HG03159 (cell line): ENCODE measurements at regions not wholly inside any gene's neighbourhood (a gene's known extent, or its start where the extent isn't known, plus 50 kb on each side); places are given as distances from the start of the nearest gene placed in this dataset.
"Not testable (repeated sequence)": the region's sequence is repeated elsewhere in the genome, so short reads cannot be mapped to it uniquely, and the experiment has no call there.

Source experiments
- ATAC-seq: cut with Tn5 transposase; IDR thresholded peaks from one replicate; pipeline ENCODE4 v1.9.1; 2021; ENCODE audit warnings: mild to moderate bottlenecking, moderate library complexity; ENCODE audit not compliant: unreplicated experiment

DNA sequence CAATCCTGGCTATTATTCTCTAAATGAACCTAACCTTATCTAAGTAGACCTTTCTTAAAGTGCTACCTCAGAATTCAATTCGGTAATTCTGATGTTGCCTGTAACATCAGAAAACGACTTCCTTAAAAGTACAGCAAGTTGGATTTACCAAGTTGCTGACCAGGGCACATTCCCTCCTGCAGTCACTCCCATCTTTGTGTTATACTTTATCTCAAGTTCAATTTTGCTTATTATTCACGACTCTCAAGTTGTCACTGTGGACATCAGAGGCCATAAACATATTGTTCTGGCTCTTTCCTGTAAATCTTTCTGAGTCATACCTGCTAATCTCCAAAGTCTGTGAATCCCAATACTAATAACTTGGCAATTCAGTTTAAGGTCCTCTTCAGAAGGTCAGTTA, 64.6 kb upstream of the ZSCAN2 start:
- ATAC-seq: not testable (repeated sequence)

DNA sequence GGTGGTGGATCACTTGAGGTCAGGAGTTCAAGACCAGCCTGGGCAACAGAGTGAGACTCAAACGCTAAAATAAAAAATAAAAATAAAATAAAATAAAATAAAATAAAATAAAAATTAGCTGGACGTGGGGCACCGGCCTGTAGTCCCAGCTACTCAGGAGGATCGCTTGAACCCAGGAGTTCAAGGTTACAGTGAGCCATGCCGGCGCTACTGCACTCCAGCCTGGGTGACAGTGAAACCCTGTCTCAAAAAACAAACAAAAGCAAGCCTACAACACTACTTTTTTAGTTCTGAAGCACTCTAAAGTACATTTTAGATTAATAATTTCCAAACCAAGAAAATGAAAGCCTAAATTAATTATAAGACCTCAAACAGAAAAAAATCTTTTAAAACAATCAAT, 56.2 kb upstream of the ZSCAN2 start:
- not testable (repeated sequence) for ATAC-seq

GRCh38 chr15:84547150-84547549, 53.7 kb upstream of the ZSCAN2 start:
- not testable (repeated sequence) for ATAC-seq

- not testable (repeated sequence) for ATAC-seq
Observed at GRCh38 chr15:84550503-84550902, 50.3 kb upstream of the ZSCAN2 start.
